D341Med (cell line): ENCODE measurements at regions not wholly inside any gene's neighbourhood (a gene's known extent, or its start where the extent isn't known, plus 50 kb on each side); places are given as distances from the start of the nearest gene placed in this dataset.
"Not testable (repeated sequence)": the region's sequence is repeated elsewhere in the genome, so short reads cannot be mapped to it uniquely, and the experiment has no call there.

Source experiments
- DNase-seq: peaks from one replicate; pipeline ENCODE4 v3.0.0; 2012; ENCODE audit warnings: low spot score

DNA sequence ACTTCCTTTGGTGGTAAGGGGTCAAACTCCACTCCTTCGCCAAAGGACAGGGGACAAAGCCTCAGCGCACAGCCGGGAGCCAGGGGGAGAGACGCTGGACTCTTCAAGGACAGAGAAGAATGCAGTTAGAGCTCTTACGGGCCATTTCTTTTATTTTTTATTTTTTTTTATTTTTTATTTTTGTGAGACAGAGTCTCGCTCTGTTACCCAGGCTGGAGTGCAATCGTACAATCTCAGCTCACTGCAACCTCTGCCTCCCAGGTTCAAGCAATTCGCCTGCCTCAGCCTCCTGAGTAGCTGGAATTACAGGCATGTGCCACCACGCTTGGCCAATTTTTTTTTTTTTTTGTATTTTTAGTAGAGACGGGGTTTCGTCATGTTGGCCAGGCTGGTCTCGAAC is 93.2 kb upstream of the RPH3AL start, which contains the start of gene RFLNB:
Gene RFLNB (minus strand): TSS at position 101 of the 400 bp plus-strand sequence.
- DNase-seq: not testable (repeated sequence)

- DNase-seq: no peak
Observed at GRCh38 chr17:444879-445454, 92.4 kb upstream of the RPH3AL start.

DNA sequence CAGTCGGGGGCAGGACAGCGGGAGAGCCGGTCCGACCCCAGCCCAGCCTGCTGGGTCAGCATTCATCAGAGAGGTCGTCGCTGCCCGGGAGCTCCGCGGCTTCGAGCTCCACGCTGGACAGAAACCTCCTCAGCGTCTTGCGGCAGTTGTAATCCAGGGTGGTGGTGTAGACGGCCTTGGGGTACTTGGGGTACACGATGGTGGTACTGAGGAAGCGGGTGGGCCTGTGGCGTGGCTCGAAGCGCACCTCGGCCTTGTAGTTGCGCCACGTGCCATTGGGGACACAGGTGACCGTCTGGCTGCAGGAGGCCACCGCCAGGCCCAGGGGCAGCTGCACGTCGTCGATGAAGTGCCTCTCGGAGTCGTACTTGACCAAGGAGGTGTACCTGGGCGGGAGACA is 90.5 kb upstream of the RPH3AL start:
- DNase-seq: no peak

GRCh38 chr17:441155-441950 is 88.7 kb upstream of the RPH3AL start:
- DNase-seq: no peak

DNA sequence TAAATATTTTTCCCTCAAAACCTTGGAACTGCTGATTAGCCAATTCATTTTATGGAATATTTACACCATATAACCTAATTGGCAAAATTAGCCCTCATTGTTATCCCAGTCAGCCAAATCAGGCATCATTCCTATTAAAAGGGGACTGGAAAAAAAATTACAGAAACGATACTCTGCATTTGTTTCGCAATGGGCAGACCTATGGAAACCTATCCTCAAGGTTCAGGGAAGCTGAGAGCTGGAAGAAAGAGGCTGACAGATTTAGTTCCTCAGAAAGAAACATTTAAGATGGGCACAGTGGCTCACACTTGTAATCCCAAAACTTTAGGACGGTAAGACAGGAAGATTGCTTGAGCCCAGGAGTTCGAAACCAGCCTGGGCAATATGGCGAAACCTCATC is 85.6 kb upstream of the RPH3AL start:
- no peak for DNase-seq

GRCh38 chr17:437545-437944 is 84.9 kb upstream of the RPH3AL start:
- DNase-seq: no peak

GRCh38 chr17:436571-436970 is 84.0 kb upstream of the RPH3AL start:
- no peak for DNase-seq

- DNase-seq: not testable (repeated sequence)
Observed at GRCh38 chr17:432471-432870, 79.9 kb upstream of the RPH3AL start.

- no peak for DNase-seq
Observed at GRCh38 chr17:431494-431893, 78.9 kb upstream of the RPH3AL start.

GRCh38 chr17:429589-429988 is 77.0 kb upstream of the RPH3AL start:
- no peak for DNase-seq

DNA sequence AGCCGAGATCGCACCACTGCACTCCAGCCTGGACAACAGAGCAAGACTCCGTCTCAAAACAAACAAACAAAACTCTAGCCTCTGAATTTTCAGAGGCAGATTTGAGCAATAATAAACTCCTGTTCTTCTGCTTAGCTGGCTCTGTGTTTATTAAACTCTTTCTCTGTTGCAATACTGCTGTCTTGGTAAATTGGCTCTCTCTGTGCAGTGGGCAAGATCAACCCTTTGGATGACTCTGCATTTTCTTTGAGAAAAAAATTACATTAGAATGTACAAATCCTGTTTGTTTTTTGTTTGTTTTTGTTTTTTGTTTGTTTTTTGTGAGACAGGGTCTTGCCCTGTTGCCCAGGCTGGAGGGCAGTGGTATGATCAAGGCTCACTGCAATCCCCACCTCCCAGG is 75.8 kb upstream of the RPH3AL start:
- no peak for DNase-seq

GRCh38 chr17:427891-428290 is 75.3 kb upstream of the RPH3AL start:
- no peak for DNase-seq

DNA sequence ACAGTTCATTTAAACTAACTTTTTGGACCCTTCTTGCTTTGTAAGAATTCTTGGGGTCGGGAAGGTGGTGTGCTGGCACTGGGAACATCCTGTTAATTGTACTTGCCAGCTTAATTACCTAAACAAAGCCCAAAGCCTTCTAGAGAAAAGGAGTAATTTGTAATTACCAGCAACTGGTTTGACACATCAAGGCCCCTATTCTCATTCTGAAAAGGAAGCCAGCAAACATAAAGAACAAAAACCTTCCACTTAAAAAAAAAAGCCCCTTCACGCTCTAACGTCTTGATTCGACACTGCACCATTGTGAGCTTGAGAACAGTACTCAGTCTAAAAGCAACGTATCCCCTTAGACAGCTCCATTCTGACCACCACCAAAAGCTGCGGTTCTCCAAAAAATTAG is 74.7 kb upstream of the RPH3AL start:
- no peak for DNase-seq

DNA sequence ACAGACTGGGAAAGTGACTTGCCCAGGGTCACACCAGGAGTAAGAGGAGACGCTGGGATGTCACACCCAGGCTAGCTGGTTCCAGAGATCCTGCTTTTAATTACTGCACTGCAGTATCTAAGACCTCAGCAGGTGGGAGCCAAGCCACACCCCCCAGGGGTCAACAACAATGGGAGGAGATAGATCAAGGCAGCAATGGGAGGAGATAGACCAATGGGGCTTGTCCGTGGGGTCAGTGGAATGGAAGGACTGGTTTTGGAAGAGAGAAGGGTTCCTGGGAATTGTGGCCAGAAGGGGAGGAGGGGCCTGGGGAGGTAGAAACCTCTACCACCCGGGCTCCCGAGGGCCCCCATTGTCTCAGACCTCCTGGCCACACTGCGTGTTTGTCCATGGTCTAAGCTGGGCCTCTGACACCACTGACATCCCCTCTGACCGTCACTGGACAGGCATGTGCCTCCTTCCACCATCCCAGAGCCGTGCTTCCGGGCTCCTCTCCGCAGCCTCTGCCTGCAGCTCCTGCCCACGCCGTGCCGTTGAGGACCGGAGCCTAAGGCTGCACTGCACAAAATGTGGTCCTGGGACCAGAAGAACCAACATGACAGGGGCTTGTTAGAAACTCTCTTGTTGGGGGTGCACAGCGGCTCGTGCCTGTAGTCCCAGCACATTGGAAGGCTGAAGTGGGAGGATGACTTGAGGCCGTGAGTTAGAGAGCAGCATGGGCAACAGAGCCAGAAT is 69.8 kb upstream of the RPH3AL start:
- no peak for DNase-seq

- DNase-seq: no peak
Observed at GRCh38 chr17:420479-421175, 68.0 kb upstream of the RPH3AL start.

DNA sequence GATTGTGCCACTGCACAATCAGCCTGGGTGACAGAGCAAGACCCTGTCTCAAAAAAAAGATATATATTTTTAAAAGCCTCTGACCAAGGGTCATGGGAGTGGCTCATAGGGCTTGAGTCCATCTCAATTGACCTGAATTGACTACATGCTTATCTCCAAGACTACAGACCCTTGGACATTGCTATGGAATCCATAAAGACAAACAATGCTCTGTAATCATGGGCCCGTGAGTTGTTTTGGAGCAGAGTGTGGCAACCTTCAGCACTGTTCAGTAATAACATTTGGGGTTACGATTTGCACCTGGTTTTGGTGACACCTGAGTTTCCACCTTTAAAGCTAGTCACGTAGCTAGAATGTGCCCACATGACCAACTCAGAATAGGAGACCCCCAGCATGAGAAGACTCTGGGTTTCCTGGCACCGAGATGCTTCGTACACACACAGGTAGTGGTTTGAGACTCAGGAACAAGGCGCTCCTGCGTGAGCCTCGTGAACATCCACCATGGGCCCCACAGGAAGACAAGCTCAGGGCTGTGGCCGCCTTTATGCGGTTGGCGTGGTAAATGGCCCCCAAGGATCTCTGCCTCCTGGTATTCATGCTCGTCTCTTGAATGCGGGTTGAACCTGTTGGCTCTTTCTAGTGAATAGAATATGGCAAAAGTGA is 66.6 kb upstream of the RPH3AL start:
- DNase-seq: no peak

- no peak for DNase-seq
Observed at GRCh38 chr17:418421-418751, 65.8 kb upstream of the RPH3AL start.

DNA sequence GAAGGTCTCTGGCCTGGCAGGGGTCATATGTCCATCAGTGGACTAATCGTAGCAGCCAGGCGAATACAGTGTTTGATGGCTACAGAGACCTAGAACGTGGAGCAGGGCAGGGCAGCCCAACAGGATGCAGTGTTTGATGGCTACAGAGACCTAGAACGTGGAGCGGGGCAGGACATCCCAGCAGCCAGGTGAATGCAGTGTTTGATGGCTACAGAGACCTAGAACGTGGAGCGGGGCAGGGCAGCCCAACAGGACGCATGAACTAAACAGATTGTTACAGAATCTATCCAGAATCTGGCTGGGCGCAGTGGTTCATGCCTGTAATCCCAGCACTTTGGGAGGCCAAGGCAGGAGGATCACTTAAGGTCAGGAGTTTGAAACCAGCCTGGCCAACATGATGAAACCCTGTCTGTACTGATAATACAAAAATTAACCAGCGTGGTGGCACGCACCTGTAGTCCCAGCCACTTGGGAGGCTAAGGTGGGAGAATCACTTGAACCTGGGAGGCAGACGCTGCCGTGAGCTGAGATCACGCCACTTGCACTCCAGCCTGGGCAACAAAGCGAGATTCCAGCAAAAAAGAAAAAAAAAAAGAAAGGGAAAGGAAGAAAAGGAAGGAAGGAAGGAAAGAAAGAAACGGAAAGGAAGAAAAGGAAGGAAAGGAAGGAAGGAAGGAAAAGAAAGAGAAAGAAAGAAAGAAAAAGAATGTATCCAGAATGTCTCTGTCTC is 65.2 kb upstream of the RPH3AL start:
- no peak for DNase-seq

- DNase-seq: no peak
Observed at GRCh38 chr17:416293-417206, 63.9 kb upstream of the RPH3AL start.

GRCh38 chr17:413706-414380 is 61.2 kb upstream of the RPH3AL start:
- DNase-seq: no peak
